ENCODE measurements at regions not wholly inside any gene's neighbourhood (a gene's known extent, or its start where the extent isn't known, plus 50 kb on each side); places are given as distances from the start of the nearest gene placed in this dataset.

GRCh38 chr4:154004016-154004415, 215.1 kb upstream of the SFRP2 start:
- H3K4me3 Mint-ChIP-seq: no peak overlapping the region
- H3K4me1 Mint-ChIP-seq (ENCODE audit: low read depth): no peaks in the 10 kb centered on the region
- H3K27ac Mint-ChIP-seq: no peak overlapping the region
- peaks cover 19% of the 10 kb centered on the region for H3K27me3 Mint-ChIP-seq
- no peaks in the 10 kb centered on the region for H3K36me3 Mint-ChIP-seq (ENCODE audit: low read depth)
- DNase-seq: no peak
- H3K9me3 Mint-ChIP-seq: no peaks in the 10 kb centered on the region

DNA sequence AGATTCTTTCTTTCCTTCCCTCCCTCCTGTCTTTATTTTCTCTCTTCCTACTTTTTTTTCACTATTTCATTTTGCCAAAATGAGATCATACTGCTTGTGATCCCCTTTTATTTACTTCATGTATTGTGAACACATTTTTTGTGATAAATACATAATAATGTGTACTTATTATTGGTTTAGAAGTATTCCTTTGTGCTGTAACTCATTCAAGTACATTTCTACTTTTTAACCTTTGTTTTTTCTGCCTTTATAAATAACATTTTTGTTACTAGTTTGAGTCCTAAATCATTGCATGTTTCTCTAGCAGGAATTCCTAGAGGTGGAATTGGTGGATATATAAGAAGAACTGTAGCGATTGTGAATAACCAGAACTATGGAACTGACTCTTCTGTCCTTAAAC, 214.5 kb upstream of the SFRP2 start:
- Mint-ChIP-seq H3K4me3 (no peak overlapping the region), H3K27ac (no peak overlapping the region), H3K36me3 (ENCODE audit: low read depth) (no peaks in the 10 kb centered on the region), H3K27me3 (peaks cover 22% of the 10 kb centered on the region), H3K4me1 (ENCODE audit: low read depth) (no peaks in the 10 kb centered on the region), H3K9me3 (no peaks in the 10 kb centered on the region)
- DNase-seq: no peak

DNA sequence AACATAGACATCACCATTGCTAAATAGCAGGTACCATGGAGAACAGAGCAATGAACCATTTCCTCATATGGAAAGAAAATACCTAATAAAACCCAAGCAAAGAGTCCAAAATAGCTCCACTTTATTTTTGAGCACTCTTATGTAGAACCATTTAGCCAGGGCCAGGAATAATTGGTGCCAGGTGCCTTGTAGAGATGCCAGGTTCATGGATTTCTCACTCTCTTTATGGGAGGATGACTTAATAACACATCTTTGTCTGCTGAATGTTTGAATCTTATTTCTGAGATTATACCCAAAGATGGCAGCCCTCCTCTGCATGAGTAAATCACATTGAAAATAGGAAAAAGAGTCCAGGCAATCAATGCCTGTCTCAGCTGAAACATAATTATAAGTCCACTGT, 212.3 kb upstream of the SFRP2 start:
- no peaks in the 10 kb centered on the region for H3K4me1 Mint-ChIP-seq (ENCODE audit: low read depth)
- H3K4me3 Mint-ChIP-seq: no peak overlapping the region
- H3K27me3 Mint-ChIP-seq: peaks cover 33% of the 10 kb centered on the region
- H3K9me3 Mint-ChIP-seq: peaks cover 9% of the 10 kb centered on the region
- no peaks in the 10 kb centered on the region for H3K36me3 Mint-ChIP-seq (ENCODE audit: low read depth)
- no peak overlapping the region for H3K27ac Mint-ChIP-seq
- DNase-seq: no peak

- Mint-ChIP-seq H3K4me1 (ENCODE audit: low read depth) (no peaks in the 10 kb centered on the region), H3K27me3 (peaks cover 30% of the 10 kb centered on the region), H3K4me3 (no peak overlapping the region), H3K9me3 (peaks cover 11% of the 10 kb centered on the region), H3K27ac (no peak overlapping the region), H3K36me3 (ENCODE audit: low read depth) (no peaks in the 10 kb centered on the region)
- DNase-seq: no peak
These were observed 208.6 kb upstream of the SFRP2 start for GRCh38 chr4:153997516-153997915.

DNA sequence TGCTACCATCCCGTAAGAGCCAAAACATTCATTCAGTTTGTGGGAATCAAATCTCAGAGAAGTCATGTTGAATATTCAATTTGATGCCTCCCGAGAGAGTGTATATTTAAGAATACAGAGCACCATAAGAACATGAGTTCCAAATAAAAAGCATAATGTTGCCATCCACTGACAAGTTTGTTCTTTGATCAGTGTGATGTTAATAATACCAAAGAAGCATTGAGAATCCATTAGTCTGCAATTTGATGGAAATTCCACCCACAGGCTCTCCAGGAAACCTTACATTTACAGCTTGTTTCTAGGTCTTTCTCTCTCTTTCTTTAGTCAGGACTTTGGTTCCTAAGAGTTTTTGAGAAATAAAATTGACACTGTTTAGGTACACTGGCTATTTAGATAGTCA, 200.6 kb upstream of the SFRP2 start:
- DNase-seq: no peak
- Mint-ChIP-seq H3K27me3 (peaks cover 11% of the 10 kb centered on the region), H3K4me3 (no peak overlapping the region), H3K36me3 (ENCODE audit: low read depth) (no peaks in the 10 kb centered on the region), H3K9me3 (no peaks in the 10 kb centered on the region), H3K27ac (no peak overlapping the region), H3K4me1 (ENCODE audit: low read depth) (no peaks in the 10 kb centered on the region)

DNA sequence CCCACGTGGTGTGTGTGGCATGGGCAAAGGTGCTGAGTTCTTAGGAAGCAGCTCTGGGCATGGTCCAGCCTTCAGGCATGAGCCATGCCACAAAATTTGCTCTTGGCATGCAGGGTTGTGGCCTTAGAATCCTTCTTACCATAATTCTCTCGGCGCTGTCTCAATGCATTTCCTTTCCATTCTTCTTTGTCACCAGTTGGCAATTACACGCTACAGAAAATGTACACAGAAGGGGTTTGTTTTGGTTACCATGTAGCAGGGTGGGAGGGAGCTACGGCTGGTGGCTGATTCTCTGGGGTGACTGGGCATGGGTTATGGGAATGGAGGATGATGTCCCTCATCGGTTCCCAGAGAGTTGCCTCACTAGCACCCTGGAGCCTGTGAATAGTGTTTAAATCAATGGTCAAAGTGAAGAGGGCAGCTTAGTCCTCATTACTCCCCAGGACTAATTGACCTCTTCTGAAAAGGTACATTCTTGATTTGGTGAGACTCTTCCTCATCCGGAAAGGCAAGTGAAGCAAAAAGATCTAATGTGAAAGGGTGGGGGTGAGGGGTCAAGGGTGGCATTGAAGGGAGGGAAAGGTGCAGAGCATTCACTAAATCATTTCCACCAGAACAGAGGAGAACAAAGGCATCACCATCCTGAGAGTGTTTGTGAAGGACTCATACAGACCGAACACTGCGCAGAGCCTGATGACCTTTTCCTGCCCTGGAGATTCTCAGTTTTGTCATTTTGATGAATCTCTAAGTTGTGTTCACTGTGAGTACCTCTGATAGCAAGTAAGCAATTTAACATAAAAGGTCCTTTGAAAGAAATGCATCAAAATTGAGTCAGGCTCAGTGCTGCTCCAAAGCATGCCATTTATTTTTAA, 199.8 kb upstream of the SFRP2 start:
- DNase-seq: no peak
- H3K27ac Mint-ChIP-seq: no peak overlapping the region
- H3K4me1 Mint-ChIP-seq (ENCODE audit: low read depth): no peaks in the 10 kb centered on the region
- H3K27me3 Mint-ChIP-seq: peaks cover 11% of the 10 kb centered on the region
- H3K4me3 Mint-ChIP-seq: no peak overlapping the region
- H3K36me3 Mint-ChIP-seq (ENCODE audit: low read depth): no peaks in the 10 kb centered on the region
- H3K9me3 Mint-ChIP-seq: no peaks in the 10 kb centered on the region

GRCh38 chr4:153987291-153987690, 198.4 kb upstream of the SFRP2 start:
- Mint-ChIP-seq H3K36me3 (ENCODE audit: low read depth) (no peaks in the 10 kb centered on the region), H3K27ac (no peak overlapping the region), H3K9me3 (peaks cover 5% of the 10 kb centered on the region), H3K4me1 (ENCODE audit: low read depth) (no peaks in the 10 kb centered on the region), H3K27me3 (peaks cover 18% of the 10 kb centered on the region), H3K4me3 (no peak overlapping the region)
- no peak for DNase-seq

DNA sequence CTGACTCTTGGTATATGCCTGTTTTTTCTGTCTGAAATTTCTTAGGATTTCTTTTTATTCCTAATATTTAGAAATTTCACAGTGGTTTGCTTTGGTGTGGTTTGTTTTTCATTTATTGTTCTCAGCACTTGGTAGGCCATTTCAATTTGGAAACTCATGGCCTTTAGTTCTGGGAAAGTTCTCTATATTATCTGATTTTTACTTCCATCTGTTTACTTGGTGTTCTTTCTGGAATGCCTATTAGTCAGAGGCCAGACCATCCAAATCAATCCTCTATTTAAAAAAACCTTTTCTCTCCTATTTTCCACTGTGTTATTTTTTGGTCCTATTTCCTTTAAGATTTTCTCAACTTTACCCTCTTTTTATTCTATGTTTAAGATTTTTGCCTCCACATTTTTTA, 188.1 kb upstream of the SFRP2 start:
- Mint-ChIP-seq H3K9me3 (peaks cover 31% of the 10 kb centered on the region), H3K27ac (no peak overlapping the region), H3K36me3 (ENCODE audit: low read depth) (no peaks in the 10 kb centered on the region), H3K4me1 (ENCODE audit: low read depth) (no peaks in the 10 kb centered on the region), H3K27me3 (peaks cover 9% of the 10 kb centered on the region), H3K4me3 (no peak overlapping the region)
- no peak for DNase-seq

DNA sequence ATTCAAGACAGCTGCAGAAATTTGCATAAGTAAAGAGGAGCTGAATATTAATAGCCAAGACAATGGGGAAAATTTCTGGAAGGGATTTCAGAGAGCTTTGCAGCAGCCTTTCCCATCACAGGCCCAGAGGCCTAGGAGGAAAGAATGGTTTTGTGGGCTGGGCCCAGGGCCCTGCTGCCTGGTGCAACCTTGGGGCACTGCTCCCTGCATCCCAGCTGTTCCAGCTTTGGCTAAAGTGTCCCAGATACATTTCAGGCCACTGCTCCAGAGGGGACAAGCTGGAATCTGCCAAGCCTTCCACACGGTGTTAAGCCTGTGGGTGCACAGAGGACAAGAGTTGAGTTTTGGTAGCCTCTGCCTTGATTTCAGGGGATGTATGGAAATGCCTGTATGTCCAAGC, 185.6 kb upstream of the SFRP2 start:
- DNase-seq: no peak
- H3K4me1 Mint-ChIP-seq (ENCODE audit: low read depth): no peaks in the 10 kb centered on the region
- peaks cover 28% of the 10 kb centered on the region for H3K9me3 Mint-ChIP-seq

GRCh38 chr4:153973942-153974341, 185.1 kb upstream of the SFRP2 start:
- H3K4me3 Mint-ChIP-seq: no peak overlapping the region
- no peak for DNase-seq
- H3K27me3 Mint-ChIP-seq: peaks cover 4% of the 10 kb centered on the region
- no peaks in the 10 kb centered on the region for H3K36me3 Mint-ChIP-seq (ENCODE audit: low read depth)
- no peak overlapping the region for H3K27ac Mint-ChIP-seq
- peaks cover 28% of the 10 kb centered on the region for H3K9me3 Mint-ChIP-seq
- no peaks in the 10 kb centered on the region for H3K4me1 Mint-ChIP-seq (ENCODE audit: low read depth)

More for the DNA sequence above, 185.6 kb upstream of the SFRP2 start:
- no peak overlapping the region for H3K4me3 Mint-ChIP-seq
- peaks cover 4% of the 10 kb centered on the region for H3K27me3 Mint-ChIP-seq
- no peaks in the 10 kb centered on the region for H3K36me3 Mint-ChIP-seq (ENCODE audit: low read depth)
- H3K27ac Mint-ChIP-seq: no peak overlapping the region

DNA sequence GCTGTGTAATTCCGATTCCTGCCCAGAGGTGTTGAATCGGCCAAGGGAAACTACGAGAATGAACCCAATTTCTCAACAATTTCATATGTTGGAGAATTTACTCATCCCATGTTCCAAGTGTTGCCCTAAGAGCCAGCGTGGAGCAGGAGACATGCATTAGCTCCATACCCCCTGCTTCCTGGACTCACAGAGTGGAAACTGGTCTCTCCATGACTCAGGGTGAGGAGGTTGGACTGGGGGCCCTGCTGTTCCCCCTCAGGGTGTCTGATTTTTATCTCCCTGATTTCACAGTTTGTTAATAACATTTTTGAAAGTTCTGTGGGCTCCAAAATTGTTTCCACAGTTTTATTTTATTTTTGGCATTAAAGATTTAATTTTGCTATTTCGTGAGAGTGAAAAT, 183.0 kb upstream of the SFRP2 start:
- H3K4me1 Mint-ChIP-seq (ENCODE audit: low read depth): no peaks in the 10 kb centered on the region
- no peak for DNase-seq
- peaks cover 28% of the 10 kb centered on the region for H3K9me3 Mint-ChIP-seq
- no peak overlapping the region for H3K4me3 Mint-ChIP-seq
- no peak overlapping the region for H3K27ac Mint-ChIP-seq
- peaks cover 4% of the 10 kb centered on the region for H3K27me3 Mint-ChIP-seq
- no peaks in the 10 kb centered on the region for H3K36me3 Mint-ChIP-seq (ENCODE audit: low read depth)

- Mint-ChIP-seq H3K9me3 (peaks cover 16% of the 10 kb centered on the region), H3K36me3 (ENCODE audit: low read depth) (no peaks in the 10 kb centered on the region), H3K4me1 (ENCODE audit: low read depth) (peaks cover 2% of the 10 kb centered on the region), H3K4me3 (no peak overlapping the region), H3K27me3 (peaks cover 4% of the 10 kb centered on the region), H3K27ac (no peak overlapping the region)
- DNase-seq: no peak
These were observed 181.3 kb upstream of the SFRP2 start for GRCh38 chr4:153970169-153970568.

- Mint-ChIP-seq H3K36me3 (ENCODE audit: low read depth) (no peaks in the 10 kb centered on the region), H3K27me3 (peaks cover 4% of the 10 kb centered on the region), H3K4me1 (ENCODE audit: low read depth) (peaks cover 2% of the 10 kb centered on the region)
These were observed 180.7 kb upstream of the SFRP2 start for GRCh38 chr4:153969542-153969941.

GRCh38 chr4:153966641-153967040, 177.8 kb upstream of the SFRP2 start:
- Mint-ChIP-seq H3K27me3 (peaks cover 4% of the 10 kb centered on the region), H3K9me3 (no peaks in the 10 kb centered on the region), H3K27ac (no peak overlapping the region), H3K4me1 (ENCODE audit: low read depth) (peaks cover 14% of the 10 kb centered on the region), H3K36me3 (ENCODE audit: low read depth) (no peaks in the 10 kb centered on the region), H3K4me3 (no peak overlapping the region)
- no peak for DNase-seq

More at GRCh38 chr4:153969542-153969941, 180.7 kb upstream of the SFRP2 start:
- no peak overlapping the region for H3K4me3 Mint-ChIP-seq
- peaks cover 10% of the 10 kb centered on the region for H3K9me3 Mint-ChIP-seq
- no peak for DNase-seq
- H3K27ac Mint-ChIP-seq: no peak overlapping the region

DNA sequence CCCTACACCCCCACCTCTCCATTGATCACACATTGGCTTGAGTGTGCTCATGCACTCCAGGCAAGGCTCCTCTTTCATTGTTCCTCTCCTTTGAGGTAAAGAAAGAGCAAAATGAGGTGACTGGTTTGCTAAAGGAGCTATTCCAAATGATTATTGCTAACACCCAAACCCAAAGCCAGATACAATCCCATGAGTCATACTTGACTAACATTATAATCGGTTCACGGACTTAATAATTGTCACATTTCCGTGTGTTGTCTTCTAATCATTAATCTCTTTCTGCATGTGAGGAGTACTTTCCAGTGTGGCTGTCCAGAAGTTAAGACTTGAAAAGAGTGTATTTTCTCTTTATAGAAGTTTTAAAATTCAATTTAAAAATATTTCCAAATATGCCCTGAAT, 174.3 kb upstream of the SFRP2 start:
- no peaks in the 10 kb centered on the region for H3K36me3 Mint-ChIP-seq (ENCODE audit: low read depth)
- H3K4me3 Mint-ChIP-seq: no peak overlapping the region
- H3K4me1 Mint-ChIP-seq (ENCODE audit: low read depth): peaks cover 16% of the 10 kb centered on the region
- DNase-seq: no peak
- H3K27ac Mint-ChIP-seq: no peak overlapping the region
- H3K9me3 Mint-ChIP-seq: peaks cover 3% of the 10 kb centered on the region
- peaks cover 5% of the 10 kb centered on the region for H3K27me3 Mint-ChIP-seq

Data from activated T-cell treated with anti-CD3 and anti-CD28 coated beads, Interleukin-2, amount 50 U/mL, for 24 hours (primary cell).